NCI-H82 treated with DMSO at 0.1 percent for 48 hours (cell line): ENCODE measurements at regions not wholly inside any gene's neighbourhood (a gene's known extent, or its start where the extent isn't known, plus 50 kb on each side); places are given as distances from the start of the nearest gene placed in this dataset.

ENCODE experiments used
- DNase-seq: peaks from one replicate; lab custom pipeline; 2025; ENCODE audit not compliant: unreplicated experiment; lab: John Stamatoyannopoulos, UW

DNA sequence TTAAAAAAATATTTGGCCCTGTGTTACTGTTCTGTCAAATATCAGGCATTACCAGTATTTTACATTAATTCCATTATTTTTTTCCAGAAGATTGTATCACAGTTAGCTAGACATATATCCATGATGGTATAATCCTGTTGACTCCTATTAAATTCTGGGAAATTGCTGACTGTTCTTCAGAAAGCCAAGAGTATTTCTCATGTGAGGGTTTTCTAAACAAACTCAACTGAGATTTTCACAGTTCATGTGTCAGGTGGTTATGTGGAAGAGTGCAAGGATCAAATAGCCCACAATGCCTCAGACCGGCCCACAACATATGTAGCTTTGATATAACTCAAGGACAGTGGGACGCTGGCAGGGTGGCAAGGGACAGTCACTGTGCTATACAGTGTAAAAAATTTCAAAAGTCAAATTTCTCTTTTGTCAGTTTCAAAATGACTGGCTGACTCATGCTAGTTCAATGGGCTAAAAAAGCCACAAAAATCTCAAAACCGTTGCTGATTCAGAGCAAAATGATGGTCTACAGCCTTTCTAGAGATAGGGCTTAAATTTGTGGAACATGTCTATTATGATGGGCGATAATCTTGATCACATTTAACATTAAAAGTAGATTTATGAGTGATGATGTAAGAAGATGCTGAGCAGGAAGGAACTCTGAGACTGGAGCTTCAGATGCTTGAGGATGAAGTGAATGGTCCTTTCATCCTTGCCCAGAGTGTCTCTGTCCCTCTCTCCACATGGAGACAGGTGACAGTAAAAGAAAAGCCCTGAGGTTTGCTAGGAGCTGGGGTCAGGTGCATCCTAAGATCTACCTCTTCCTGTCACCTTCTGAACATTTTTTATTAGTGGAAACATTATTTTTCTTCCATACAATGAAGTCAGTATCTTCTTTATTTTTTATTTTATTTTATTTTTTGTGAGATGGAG, 175.8 kb upstream of the PIEZO2 start:
- no peak for DNase-seq

DNA sequence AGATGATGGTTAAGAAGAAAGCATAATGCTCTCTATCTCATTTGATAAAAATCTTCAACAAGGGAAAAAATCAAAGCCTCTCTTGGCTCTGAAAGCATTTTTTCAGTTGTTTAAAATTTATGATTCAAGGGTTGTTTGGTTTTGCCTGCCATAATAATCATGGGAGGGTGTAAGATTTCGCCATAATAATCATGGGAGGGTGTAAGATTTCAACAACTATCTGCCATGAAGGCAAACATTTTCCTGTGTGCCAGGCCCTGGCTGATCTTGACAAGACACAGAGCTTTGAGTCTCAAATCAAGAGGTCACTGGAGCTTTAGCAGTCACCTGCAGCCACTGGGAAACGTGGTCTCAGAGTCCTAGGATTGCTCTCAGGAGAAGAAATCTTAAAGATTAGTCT, 175.1 kb upstream of the PIEZO2 start:
- no peak for DNase-seq

DNA sequence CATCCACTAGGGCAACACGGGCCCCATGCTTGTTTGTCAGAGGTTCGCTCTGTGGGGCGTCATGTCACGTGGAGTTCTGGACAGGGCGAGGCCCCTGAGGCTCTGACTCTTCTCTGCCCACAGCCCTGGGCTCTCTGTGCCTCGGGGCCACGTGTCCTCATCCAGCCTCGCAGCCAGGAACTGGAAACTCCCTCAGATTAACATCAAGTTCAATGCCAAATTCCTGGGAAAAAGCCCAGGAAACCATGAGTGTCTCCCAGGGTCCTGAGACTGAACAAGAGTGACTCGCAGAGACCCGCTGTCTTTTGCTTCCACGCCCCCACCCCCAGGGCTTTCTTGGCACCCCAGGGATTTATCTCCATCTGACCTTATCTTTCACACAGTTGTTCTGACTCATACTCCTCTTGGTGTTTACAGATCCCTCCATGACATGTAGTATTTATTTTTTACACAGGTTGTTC, 174.0 kb upstream of the PIEZO2 start:
- DNase-seq, result no peak

GRCh38 chr18:11322716-11323115, 173.3 kb upstream of the PIEZO2 start:
- DNase-seq, result no peak

GRCh38 chr18:11322006-11322405, 172.6 kb upstream of the PIEZO2 start:
- no peak for DNase-seq

DNA sequence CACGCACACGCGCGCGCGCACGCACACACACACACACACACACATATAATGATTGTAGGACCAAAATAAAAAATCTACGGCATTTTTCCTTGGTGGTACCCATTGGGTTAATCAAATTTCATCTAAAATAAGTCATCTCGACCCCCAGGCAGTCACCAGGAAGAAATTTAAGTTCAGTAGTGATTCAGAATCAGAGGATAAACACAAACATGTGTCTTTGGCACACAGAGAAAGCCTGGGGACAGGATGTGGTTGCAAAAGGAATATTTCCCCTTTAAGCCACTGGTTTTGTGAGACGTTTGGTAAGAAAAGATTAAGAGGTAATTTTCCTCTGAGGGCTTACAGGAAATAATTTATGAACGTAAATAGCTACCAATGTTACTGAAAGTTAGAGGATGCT, 171.6 kb upstream of the PIEZO2 start:
- DNase-seq, result no peak

- DNase-seq, result no peak
Measured at GRCh38 chr18:11316546-11316945, 167.2 kb upstream of the PIEZO2 start.

DNA sequence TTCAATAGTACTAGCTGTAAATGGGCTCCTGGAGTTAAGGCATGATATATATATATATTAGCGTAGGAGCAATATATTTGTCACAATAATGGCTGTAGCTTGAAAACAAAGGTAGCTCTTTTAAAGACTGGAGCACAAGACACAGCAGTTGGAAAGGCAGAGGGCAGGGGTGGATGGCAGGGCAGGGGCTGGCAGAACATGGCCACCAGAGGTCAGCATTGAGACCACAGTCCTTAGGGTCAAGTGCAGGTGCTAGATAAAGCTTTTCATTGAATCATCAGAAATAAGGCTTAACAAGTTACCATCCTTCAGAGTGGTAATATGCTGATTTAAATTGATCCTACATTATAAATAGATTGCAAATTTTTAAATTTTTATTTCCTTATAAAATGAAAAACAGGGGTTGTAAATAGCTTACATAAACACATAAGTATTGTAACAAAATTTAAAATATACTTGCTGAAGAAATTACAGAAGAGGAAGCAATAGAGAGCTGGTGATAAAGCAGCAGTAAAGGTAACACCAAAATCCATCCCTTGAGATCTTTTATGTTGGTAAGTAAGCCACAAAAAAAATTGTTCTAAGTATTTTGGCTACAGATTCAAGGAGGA, 161.2 kb upstream of the PIEZO2 start:
- DNase-seq, result no peak

GRCh38 chr18:11309172-11309571, 159.8 kb upstream of the PIEZO2 start:
- DNase-seq, result no peak

DNA sequence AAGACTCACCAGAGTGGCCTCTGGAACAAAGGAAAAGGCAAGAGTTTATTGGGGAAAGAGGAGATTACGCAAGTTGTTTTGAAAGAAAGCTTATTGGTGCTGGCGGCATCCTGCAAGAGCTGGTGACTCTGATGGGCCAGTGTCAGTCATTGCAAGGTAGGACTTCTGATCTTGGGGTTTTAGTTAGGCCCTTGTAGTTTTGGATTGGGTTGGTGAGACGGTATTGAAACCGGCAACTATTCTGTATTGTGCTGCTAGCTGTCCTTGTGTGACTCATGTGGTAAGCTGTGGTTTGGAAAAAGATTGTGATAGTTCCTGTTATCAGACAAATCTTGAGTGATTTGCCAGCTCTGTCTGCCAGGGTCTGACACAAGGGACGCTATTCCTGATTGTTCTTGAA, 159.1 kb upstream of the PIEZO2 start:
- DNase-seq, result no peak

GRCh38 chr18:11307716-11308115, 158.3 kb upstream of the PIEZO2 start:
- no peak for DNase-seq

- no peak for DNase-seq
Measured at GRCh38 chr18:11305507-11305906, 156.1 kb upstream of the PIEZO2 start.

- no peak for DNase-seq
Measured at GRCh38 chr18:11304928-11305327, 155.6 kb upstream of the PIEZO2 start.

- no peak for DNase-seq
Measured at GRCh38 chr18:11296946-11297345, 147.6 kb upstream of the PIEZO2 start.

GRCh38 chr18:11293794-11294193, 144.4 kb upstream of the PIEZO2 start:
- DNase-seq, result no peak

- DNase-seq, result no peak
Measured at GRCh38 chr18:11290786-11291185, 141.4 kb upstream of the PIEZO2 start.

- DNase-seq, result no peak
Measured at GRCh38 chr18:11289248-11289647, 139.9 kb upstream of the PIEZO2 start.

DNA sequence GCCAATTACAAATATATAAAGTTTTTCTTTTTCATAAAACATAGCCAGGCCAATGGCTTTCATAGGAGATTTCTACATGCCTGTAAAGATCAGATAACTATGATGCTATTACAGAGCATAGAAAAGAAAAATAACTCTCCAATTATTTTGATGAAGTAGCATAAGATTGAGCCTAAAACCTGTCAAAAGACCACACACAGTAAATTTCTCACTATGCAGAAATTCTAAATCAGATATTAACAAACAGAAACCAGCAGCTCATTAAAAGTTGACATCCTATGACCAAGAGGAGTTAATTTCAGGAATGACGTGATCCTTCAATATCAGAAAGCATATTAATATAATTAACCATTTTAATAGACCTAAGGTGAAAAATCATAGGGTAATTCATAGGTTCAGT, 139.0 kb upstream of the PIEZO2 start:
- DNase-seq, result no peak

DNA sequence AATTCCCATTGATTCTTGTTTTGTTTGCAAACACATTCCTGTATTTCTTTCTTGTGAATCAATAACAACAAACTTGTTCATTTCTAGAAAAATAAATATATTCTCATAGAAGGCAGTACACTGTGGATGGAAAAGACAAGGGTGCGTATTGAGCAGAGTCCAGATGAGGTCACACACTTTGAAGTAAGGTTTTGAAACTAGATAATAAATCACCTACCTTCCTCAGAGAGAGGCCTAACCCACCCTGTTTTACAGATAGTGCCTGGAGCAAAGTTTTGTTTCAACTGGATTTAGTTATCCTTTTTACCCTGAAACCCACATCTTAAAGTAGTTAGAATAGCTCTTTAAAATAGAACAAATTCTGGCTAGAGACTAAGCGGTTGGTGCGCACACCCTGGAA, 137.1 kb upstream of the PIEZO2 start:
- DNase-seq, result no peak

- no peak for DNase-seq
Measured at GRCh38 chr18:11284811-11285210, 135.4 kb upstream of the PIEZO2 start.

DNA sequence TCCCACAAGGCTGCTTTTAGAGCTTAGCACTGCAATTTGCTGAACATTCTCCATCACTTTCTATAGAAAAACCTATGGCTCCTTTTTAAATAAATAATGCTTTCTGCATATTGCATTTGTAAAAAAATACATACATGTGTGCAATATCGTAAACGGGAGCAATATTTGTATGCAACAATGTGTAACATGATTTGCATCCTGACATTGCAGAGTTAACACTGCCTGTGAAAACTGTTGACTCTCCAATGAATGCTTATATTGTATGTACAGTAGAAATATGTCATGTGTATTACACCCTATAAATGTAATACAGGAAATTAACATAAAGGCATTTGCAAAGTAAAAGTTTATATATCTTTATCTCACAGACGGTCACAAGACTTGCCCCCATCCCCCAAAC, 135.0 kb upstream of the PIEZO2 start:
- no peak for DNase-seq

- no peak for DNase-seq
Measured at GRCh38 chr18:11283479-11284161, 134.3 kb upstream of the PIEZO2 start.
